IPS DF 4.7 (cell line): ENCODE measurements at regions not wholly inside any gene's neighbourhood (a gene's known extent, or its start where the extent isn't known, plus 50 kb on each side); places are given as distances from the start of the nearest gene placed in this dataset.
"Not testable (repeated sequence)": the region's sequence is repeated elsewhere in the genome, so short reads cannot be mapped to it uniquely, and the experiment has no call there.

ENCODE experiments used
- DNase-seq: peaks from one replicate; pipeline ENCODE4 v3.0.0-alpha.2; 2013; ENCODE audit warnings: low spot score; ENCODE audit errors: extremely low read depth

- DNase-seq: no peak
These were observed 449.7 kb downstream of the BTG1 start for GRCh38 chr12:91695964-91696363.

DNA sequence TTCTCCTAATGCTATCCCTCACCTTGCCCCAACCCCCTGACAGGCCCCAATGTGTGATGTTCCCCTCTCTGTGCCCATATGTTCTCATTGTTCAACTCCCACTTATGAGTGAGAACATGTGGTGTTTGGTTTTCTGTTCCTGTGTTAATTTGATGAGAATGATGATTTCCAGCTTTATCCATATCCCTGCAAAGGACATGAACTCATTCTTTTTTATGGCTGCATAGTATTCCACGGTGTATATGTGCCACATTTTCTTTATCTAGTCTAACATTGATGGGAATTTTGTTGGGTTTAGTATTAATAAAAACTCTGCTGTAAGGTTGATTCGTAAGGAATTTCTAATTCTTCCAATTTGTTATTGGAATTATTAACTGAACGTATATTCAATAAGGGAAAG lies 450.2 kb downstream of the BTG1 start:
- not testable (repeated sequence) for DNase-seq

DNA sequence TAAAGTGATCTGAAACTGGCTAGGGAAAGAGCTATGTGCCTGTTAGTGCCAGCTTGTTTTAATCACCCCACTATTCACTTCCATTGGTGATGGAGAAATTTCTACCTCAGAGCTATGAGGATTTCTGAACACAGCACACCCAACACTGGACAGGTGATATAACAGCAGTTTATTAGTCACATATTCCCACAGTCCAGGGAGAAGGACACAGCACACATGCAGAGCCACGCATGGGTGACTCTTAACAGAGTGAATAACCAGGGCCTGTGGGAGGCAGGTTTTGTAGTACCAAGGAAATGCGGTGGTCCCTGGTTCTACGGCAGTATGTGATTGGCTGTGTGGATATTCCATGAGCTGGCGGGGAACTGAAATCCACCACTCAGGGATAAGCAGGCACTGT lies 455.1 kb downstream of the BTG1 start:
- no peak for DNase-seq

DNA sequence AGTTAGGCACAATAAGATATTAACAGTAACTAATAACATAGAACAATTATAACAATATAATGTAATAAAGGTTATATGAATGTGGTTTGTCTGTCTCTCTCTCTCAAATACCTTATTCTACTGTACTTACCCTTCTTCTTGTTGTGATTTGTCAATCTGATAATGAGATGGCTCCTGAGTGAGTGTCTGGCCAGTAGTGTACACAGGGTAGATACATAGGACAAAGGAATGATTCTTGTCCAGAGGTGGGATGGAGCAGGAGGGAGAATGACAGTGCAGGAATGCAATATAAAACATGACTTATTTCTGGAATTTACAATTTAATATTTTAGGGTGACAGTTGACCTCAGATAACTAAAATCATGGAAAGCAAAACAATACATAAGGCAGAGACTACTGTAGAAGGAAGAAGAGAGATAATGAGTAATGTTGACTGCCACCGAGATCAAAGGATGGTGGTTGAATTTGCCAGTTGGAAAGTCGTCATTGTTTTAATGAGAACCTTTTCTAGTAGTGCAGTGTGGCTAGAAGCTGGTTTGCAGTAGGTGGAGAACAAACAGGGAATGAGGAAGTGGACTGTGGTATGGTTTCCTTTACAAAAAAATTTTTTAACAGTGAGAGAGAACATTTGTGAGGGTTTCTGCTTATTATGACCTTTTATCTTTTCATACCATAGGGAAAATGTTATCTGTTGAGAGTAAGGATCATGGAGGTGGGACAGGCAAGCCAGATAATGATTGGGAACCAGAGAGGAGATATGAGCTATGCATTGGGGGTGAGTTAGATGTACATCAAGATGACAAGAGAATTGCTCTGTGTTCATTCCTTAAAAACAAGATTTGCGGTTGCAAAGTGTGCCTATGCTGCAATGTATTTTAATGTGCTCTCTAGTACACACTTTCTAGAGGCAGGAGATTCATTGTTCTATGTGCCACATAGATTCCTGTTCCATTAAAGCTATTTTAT lies 458.3 kb downstream of the BTG1 start:
- DNase-seq: no peak

GRCh38 chr12:91685917-91686316 lies 459.7 kb downstream of the BTG1 start:
- no peak for DNase-seq

DNA sequence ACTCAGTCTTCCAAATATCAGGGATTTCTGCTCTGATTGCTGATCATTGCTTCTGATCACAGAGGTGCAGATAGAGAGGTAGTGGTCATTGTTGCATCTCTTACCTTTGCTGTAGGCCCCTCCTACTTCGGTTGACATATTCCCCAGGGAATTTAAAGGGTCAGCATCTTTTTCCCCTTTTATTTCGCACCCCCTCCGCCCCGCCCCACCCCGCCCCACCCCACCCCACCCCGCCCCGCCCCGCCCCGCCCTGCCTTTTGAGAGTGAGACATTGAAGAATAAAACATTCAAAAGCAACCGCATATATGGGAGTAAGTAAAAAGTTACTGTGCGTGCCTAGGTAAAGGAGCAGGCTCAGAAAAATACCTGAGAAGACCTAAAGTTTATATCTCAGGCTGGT lies 463.9 kb downstream of the BTG1 start:
- no peak for DNase-seq

- no peak for DNase-seq
These were observed 464.8 kb downstream of the BTG1 start for GRCh38 chr12:91680864-91681263.

GRCh38 chr12:91677556-91677955 lies 468.1 kb downstream of the BTG1 start:
- DNase-seq: no peak

DNA sequence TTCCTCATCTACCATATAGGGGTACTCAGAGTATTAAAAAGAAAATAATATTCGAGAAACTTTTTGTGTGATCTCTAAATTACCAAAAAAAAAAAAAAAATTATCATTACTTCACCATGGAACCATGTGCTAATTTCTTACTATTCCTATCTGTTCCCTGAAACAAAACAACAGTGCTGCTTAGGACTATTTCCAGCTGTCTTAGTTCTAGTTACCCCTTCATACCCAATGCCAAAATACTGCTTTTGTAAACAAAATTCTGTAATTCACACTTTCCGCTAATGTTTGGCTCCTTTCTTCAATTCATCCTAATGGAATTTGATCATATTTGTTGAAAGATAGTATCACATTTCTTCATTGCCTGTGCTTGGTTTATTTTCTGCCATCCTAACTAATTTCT lies 470.2 kb downstream of the BTG1 start:
- no peak for DNase-seq

GRCh38 chr12:91672130-91672529 lies 473.5 kb downstream of the BTG1 start:
- DNase-seq: no peak

DNA sequence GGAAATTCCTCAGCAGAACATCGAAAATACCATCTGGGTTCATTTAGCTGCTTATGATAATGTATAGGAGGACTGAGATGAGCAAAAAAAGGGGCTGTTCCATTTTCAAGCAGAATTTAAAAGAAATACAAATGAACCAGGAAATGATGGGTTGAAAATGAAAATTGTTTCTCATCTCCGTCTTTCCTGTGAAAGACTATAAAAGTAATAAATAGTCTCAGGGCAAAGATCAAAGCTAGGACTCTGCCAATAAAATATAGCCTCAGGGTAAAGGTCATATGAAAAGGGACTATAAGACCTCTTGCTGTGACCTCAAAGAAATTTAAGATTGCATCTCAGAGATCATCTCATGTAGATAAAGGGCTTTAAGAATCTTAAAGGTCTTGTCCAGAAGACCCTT lies 478.0 kb downstream of the BTG1 start:
- DNase-seq: no peak

GRCh38 chr12:91663744-91664143 lies 481.1 kb upstream of the DCN start:
- no peak for DNase-seq

DNA sequence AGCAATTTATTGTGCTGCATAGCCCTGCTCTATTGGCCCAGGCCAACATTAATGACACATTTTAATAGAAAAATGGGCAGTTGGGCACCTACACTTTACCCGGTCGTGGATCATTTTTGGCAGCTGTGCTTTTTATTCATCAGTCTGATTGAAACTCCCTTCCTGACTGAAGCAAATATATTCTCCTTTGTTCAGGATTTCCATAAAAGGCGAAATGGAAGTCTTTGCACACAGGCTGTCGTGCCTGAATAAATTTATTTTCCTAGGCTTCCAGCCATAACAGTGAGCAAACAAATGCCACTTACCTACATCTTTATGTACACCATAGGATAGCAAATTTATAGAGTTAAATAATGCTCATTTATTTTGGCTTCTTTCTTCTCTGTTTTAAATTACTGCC lies 480.7 kb upstream of the DCN start:
- DNase-seq: no peak

DNA sequence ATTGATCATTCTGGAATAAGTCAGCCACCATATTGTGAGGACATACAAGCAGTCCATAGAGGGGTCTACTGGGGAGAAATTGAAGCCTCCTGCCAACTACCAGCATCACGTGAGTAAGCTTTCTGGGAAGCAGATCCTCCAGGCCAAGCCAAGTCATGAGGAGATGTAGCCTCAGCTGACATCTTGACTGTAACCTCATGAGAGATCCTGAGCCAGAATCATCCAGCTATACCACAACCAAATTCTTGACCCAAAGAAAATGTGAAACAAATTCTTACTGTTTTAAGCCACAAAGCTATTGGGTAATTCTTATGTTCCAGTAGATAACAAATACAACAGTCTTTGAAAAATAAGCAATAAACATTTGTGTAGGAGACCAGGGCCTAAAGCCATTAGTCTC lies 479.4 kb upstream of the DCN start:
- DNase-seq: no peak

GRCh38 chr12:91657032-91657431 lies 474.4 kb upstream of the DCN start:
- DNase-seq: no peak

DNA sequence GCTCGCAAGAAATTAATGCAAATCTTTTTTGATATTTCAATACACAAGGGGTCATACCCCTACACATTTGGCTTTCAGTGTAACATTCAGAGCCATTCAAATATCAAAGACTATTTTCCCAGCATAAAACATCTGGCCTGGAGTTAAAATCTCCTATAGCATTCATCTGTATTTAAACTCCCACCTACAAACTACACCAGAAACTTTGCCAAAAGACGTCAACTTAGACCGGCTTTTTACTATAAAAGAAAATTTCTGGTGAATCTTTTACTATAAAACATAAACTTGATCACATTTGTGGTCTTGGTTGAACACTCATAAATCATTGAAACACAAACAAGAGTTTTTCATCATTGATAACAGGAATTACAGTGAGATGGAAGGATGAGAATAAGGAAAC lies 473.3 kb upstream of the DCN start:
- no peak for DNase-seq

- no peak for DNase-seq
These were observed 471.5 kb upstream of the DCN start for GRCh38 chr12:91654087-91654486.

- no peak for DNase-seq
These were observed 469.1 kb upstream of the DCN start for GRCh38 chr12:91651728-91652127.

- DNase-seq: no peak
These were observed 461.1 kb upstream of the DCN start for GRCh38 chr12:91643763-91644162.

GRCh38 chr12:91640021-91640420 lies 457.4 kb upstream of the DCN start:
- DNase-seq: no peak

DNA sequence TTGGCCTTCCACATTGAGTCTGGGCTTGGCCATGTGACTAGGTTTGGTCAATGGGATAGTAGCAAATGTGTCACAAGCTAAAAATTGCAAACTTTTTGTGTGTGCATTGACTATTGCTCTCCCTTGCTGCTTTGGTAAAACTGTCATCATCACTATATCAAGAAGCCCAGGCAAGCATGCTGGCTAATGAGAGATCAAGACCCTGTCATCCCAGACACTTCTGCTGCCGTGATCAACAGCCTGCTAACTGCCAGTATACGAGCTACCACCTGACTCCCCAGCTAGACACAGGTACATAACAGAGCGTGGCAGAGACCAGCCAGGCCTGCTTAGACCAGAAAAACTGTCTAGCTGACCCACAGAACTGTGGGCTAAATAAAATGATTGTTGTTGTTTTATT lies 456.7 kb upstream of the DCN start:
- DNase-seq: no peak

DNA sequence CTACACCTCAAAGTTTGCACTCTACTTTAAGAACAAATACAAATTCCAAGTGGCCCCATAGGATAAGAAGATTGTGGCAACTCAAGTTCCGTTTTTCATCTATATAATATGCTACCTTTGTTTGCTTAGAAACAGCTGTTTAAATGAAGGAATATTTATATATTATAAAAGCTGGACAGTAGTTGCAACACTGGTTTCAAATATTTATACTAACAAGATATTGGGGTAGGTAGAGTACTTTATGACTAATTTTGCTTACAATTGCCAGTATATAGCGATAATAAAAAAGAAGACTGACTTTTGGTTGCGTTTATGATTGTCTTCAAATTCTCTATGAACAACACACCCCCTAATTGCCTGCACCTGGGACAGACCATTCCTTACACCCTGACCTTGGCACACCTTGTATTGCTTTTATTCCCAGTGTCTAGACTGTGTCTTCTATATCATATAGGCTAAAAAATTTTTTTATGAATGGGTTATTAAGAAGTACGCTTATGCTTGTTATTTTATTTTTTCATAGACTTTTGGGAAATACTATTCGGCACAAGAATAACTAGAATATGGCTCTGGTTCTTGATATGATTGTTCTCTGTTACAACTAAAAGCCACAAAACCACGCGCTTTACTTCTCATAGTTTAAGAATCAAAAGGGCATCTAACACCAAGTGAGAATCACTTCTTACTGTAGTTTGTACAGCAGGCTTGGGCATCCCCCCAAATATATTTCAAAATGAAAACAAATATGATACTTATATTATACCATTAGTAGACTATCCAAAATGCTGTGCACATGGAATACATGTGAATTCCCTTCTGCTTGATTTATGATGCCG lies 455.4 kb upstream of the DCN start:
- no peak for DNase-seq
